ENCODE measurements at regions not wholly inside any gene's neighbourhood (a gene's known extent, or its start where the extent isn't known, plus 50 kb on each side); places are given as distances from the start of the nearest gene placed in this dataset.

DNA sequence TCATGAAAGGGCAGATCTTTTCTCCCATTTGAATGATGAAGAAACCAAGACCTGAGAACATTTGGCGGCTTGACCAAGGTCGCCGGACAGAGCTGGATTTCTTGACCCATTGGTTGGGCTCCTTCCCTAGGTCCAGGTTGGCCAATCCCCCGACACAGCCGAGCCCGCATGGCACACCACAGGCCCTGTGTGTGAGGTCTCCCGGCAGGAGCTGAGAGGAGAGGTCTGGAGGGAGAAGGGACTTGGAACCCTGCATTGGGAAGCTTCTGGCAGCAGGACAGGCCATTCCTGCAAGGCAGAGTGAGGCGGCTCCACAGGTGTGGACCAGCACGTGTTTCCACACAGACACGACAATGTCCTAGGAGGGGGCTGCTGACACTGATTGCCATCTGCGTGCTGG lies 98.6 kb upstream of the THY1 start:
- no peak for TF ChIP-seq CTCF (IDR thresholded peaks at IDR 0.05; ENCODE audit: low read depth, low read length, missing control alignments)

GRCh38 chr11:119520966-119521365 lies 98.0 kb upstream of the THY1 start:
- no peak for DNase-seq (ENCODE audit: low read depth)
- H3K4me3 ChIP-seq (ENCODE audit: low read depth, low read length): no peak overlapping the region
- TF ChIP-seq CTCF (IDR thresholded peaks at IDR 0.05; ENCODE audit: low read depth, low read length, missing control alignments): no peak
- in situ Hi-C loops (cut with HindIII; ENCODE audit: low sequenced_read_pairs): no loop called here

More for the DNA sequence above, 98.6 kb upstream of the THY1 start:
- no peak overlapping the region for H3K4me3 ChIP-seq (ENCODE audit: low read depth, low read length)
- in situ Hi-C loops (cut with HindIII; ENCODE audit: low sequenced_read_pairs): no loop called here
- no peak for DNase-seq (ENCODE audit: low read depth)

- no peak overlapping the region for H3K4me3 ChIP-seq (ENCODE audit: low read depth, low read length)
- TF ChIP-seq CTCF (IDR thresholded peaks at IDR 0.05; ENCODE audit: low read depth, low read length, missing control alignments): no peak
- in situ Hi-C loops (cut with HindIII; ENCODE audit: low sequenced_read_pairs): no loop called here
- DNase-seq (ENCODE audit: low read depth): no peak
These were observed 97.4 kb upstream of the THY1 start for GRCh38 chr11:119520400-119520799.

DNA sequence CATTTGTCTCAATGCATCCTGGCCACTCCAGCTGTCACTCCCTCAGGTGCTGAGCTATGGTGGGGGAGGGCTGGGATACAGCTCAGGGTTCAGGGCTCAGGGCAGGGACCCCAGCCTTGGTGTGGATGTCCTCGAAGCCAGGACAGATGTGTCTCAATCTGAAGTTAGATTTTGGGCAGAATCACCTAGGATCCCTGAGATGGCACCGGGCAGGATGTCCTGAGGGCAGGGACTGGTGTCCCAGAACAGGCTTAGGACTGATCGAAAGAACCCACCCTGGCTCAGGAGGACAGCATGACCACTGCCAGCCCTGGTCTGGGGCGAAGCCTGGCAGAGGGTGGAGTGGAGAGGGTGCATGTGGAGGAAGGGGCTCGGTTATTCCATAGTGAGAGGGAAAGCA lies 96.8 kb upstream of the THY1 start:
- in situ Hi-C loops (cut with HindIII; ENCODE audit: low sequenced_read_pairs): no loop called here
- DNase-seq (ENCODE audit: low read depth): no peak
- no peak overlapping the region for H3K4me3 ChIP-seq (ENCODE audit: low read depth, low read length)
- no peak for TF ChIP-seq CTCF (IDR thresholded peaks at IDR 0.05; ENCODE audit: low read depth, low read length, missing control alignments)

- no peak overlapping the region for H3K4me3 ChIP-seq (ENCODE audit: low read depth, low read length)
- in situ Hi-C loops (cut with HindIII; ENCODE audit: low sequenced_read_pairs): no loop called here
- DNase-seq (ENCODE audit: low read depth): peak; percentile 34
- TF ChIP-seq CTCF (IDR thresholded peaks at IDR 0.05; ENCODE audit: low read depth, low read length, missing control alignments): no peak
These were observed 96.1 kb upstream of the THY1 start for GRCh38 chr11:119518746-119519730.

DNA sequence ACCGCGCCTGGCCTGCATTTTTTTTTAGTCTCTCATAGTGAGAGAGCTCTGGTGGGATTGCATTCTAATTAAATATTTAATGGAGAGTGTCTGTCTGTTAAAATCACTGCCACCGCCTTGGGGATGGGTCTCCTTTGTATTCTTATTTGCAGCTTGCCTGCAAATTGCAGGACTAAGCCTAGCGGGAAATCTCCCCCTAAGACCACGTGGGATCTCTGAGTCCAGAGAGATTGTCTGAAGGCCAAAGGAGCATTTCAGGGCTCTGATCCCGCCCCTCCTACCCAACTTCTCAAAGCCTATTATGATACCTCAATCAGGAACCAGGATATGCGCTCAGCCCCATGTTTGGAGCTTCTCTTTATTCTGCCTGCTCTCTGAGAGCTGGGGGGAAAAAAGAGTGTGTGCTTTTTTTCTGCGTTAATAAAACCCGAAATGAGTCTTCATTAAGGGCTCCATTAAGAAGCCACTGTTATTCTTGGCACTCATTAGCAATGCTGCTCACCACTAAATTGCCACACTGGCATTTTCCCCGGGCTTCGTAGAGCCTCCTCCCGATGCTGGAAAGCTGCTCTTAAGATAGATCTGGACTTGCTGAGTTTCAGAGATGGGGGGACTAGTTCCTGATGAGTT lies 92.9 kb upstream of the THY1 start:
- no peak for DNase-seq (ENCODE audit: low read depth)
- in situ Hi-C loops (cut with HindIII; ENCODE audit: low sequenced_read_pairs): no loop called here
- H3K4me3 ChIP-seq (ENCODE audit: low read depth, low read length): no peak overlapping the region
- TF ChIP-seq CTCF (IDR thresholded peaks at IDR 0.05; ENCODE audit: low read depth, low read length, missing control alignments): no peak

All from astrocyte of the cerebellum (primary cell).